Neural progenitor cell (in vitro differentiated cells): ENCODE measurements at regions not wholly inside any gene's neighbourhood (a gene's known extent, or its start where the extent isn't known, plus 50 kb on each side); places are given as distances from the start of the nearest gene placed in this dataset.

Experiments used
- DNase-seq: peaks from one replicate; pipeline ENCODE4 v3.0.0-alpha.2; 2016; ENCODE audit warnings: low spot score
- H2AFZ ChIP-seq: fragments of 200-600 bp; sonication (generic); replicated peaks from 2 replicates; pipeline ENCODE4 v1.6.1; 2016; ENCODE audit warnings: antibody characterized with exemption
- H3F3A ChIP-seq: fragments of 200-600 bp; sonication (generic); 2 replicates; pipeline ENCODE4 v1.6.1; 2016; ENCODE audit warnings: antibody characterized with exemption, low read depth
- H3K27ac ChIP-seq: fragments of 200-600 bp; sonication (generic); 2 replicates; pipeline ENCODE4 v1.5.1; 2016; ENCODE audit warnings: mild to moderate bottlenecking
- H3K27me3 ChIP-seq: fragments of 200-600 bp; sonication (generic); 2 replicates; pipeline ENCODE4 v1.6.1; 2016; ENCODE audit warnings: mild to moderate bottlenecking, moderate library complexity
- H3K36me3 ChIP-seq: fragments of 200-600 bp; sonication (generic); 2 replicates; pipeline ENCODE4 v1.5.1; 2016
- H3K4me1 ChIP-seq: fragments of 200-600 bp; sonication (generic); 2 replicates; pipeline ENCODE4 v1.6.1; 2016; ENCODE audit warnings: mixed run types
- H3K4me2 ChIP-seq: fragments of 200-600 bp; sonication (generic); 2 replicates; pipeline ENCODE4 v1.6.1; 2016
- H3K4me3 ChIP-seq: fragments of 200-600 bp; sonication (generic); 2 replicates; pipeline ENCODE4 v1.5.1; 2016
- H3K79me2 ChIP-seq: fragments of 200-600 bp; sonication (generic); 2 replicates; pipeline ENCODE4 v1.6.1; 2016; ENCODE audit warnings: low read depth
- H3K9ac ChIP-seq: fragments of 200-600 bp; sonication (generic); 2 replicates; pipeline ENCODE4 v1.6.1; 2016
- H3K9me3 ChIP-seq: fragments of 200-600 bp; sonication (generic); 2 replicates; pipeline ENCODE4 v1.5.1; 2016; ENCODE audit warnings: low read depth
- H4K20me1 ChIP-seq: fragments of 200-600 bp; sonication (generic); 2 replicates; pipeline ENCODE4 v1.6.1; 2016; ENCODE audit warnings: low read depth
- H3K27ac Mint-ChIP-seq: 3 replicates; pipeline ENCODE4 v1.8.0; 2021; ENCODE audit warnings: mixed read lengths
- H3K27me3 Mint-ChIP-seq: 2 replicates; pipeline ENCODE4 v1.8.0; 2022; ENCODE audit warnings: low read depth, mild to moderate bottlenecking, inconsistent platforms, moderate library complexity, mixed read lengths; ENCODE audit not compliant: insufficient read depth
- H3K36me3 Mint-ChIP-seq: 3 replicates; pipeline ENCODE4 v1.8.0; 2021; ENCODE audit warnings: mixed read lengths
- H3K4me1 Mint-ChIP-seq: 3 replicates; pipeline ENCODE4 v1.8.0; 2021; ENCODE audit warnings: mixed read lengths
- H3K4me3 Mint-ChIP-seq: 3 replicates; pipeline ENCODE4 v1.8.0; 2021; ENCODE audit warnings: mild to moderate bottlenecking, moderate library complexity, mixed read lengths
- H3K9me3 Mint-ChIP-seq: 3 replicates; pipeline ENCODE4 v1.8.0; 2020; ENCODE audit warnings: mixed read lengths
- CTCF ChIP-seq: fragments of 200-600 bp; sonication (generic); IDR thresholded peaks from 2 replicates; pipeline ENCODE4 v1.5.1; 2017; ENCODE audit warnings: antibody characterized with exemption, mild to moderate bottlenecking
- EZH2 ChIP-seq: fragments of 200-600 bp; sonication (generic); IDR thresholded peaks from 2 replicates; pipeline ENCODE4 v1.6.1; 2017; ENCODE audit warnings: antibody characterized with exemption, mild to moderate bottlenecking, moderate library complexity
- EZH2phosphoT487 ChIP-seq: fragments of 200-600 bp; sonication (generic); IDR thresholded peaks from 2 replicates; pipeline ENCODE4 v1.6.1; 2017; ENCODE audit warnings: antibody characterized with exemption

GRCh38 chr2:230661072-230661957 is 51.3 kb upstream of the CAB39 start:
- peaks cover 13% of the 10 kb centered on the region for H3K27me3 Mint-ChIP-seq
- Histone ChIP-seq H3F3A (no peaks in the 10 kb centered on the region), H3K4me2 (no peak overlapping the region), H3K27me3 (no peaks in the 10 kb centered on the region), H2AFZ (no peak overlapping the region), H4K20me1 (no peaks in the 10 kb centered on the region), H3K9me3 (no peaks in the 10 kb centered on the region), H3K36me3 (no peaks in the 10 kb centered on the region), H3K79me2 (no peaks in the 10 kb centered on the region), H3K4me3 (no peak overlapping the region), H3K27ac (no peak overlapping the region), H3K9ac (no peak overlapping the region), H3K4me1 (no peaks in the 10 kb centered on the region)
- no peak for TF ChIP-seq EZH2phosphoT487
- TF ChIP-seq EZH2, result no peak
- no peak for TF ChIP-seq CTCF
- no peak for DNase-seq
- H3K36me3 Mint-ChIP-seq, result no peaks in the 10 kb centered on the region
- peaks cover 5% of the 10 kb centered on the region for H3K9me3 Mint-ChIP-seq
- H3K4me1 Mint-ChIP-seq, result peaks cover 25% of the 10 kb centered on the region
- H3K4me3 Mint-ChIP-seq, result no peak overlapping the region
- peak overlapping the region; percentile 42 for H3K27ac Mint-ChIP-seq
